Mammary epithelial cell (primary cell): ENCODE measurements at regions not wholly inside any gene's neighbourhood (a gene's known extent, or its start where the extent isn't known, plus 50 kb on each side); places are given as distances from the start of the nearest gene placed in this dataset.

ENCODE experiments used
- CTCF ChIP-seq, 2 donors: IDR thresholded peaks in 1 of 2; conservative IDR thresholded peaks in 1 of 2; 2 replicates each; pipeline ENCODE4 v1.5.1; 2011 to 2012; ENCODE audit warnings: inconsistent platforms in 2 of 2, low read length in 2 of 2, mild to moderate bottlenecking in 2 of 2, control low read depth in 1 of 2, low read depth in 1 of 2; ENCODE audit not compliant: insufficient read depth in 1 of 2; ENCODE audit errors: extremely low read depth in 1 of 2
- EZH2 ChIP-seq: IDR thresholded peaks from 2 replicates; pipeline ENCODE4 v1.6.1; 2012; ENCODE audit warnings: low read length, inconsistent platforms, borderline replicate concordance

- TF ChIP-seq CTCF (conservative IDR thresholded peaks at IDR 0.05 in 1 of 2, IDR thresholded peaks at IDR 0.05 in 1 of 2; ENCODE audit: extremely low read depth in 1 of 2, insufficient read depth in 1 of 2, low read depth in 1 of 2, low read length in 2 of 2) (no peak), EZH2 (no peak)
Observed at GRCh38 chr1:218705391-218705790, 360.3 kb downstream of the TGFB2 start.
